Endothelial cell of umbilical vein (primary cell): ENCODE measurements at regions not wholly inside any gene's neighbourhood (a gene's known extent, or its start where the extent isn't known, plus 50 kb on each side); places are given as distances from the start of the nearest gene placed in this dataset.

ENCODE experiments used
- CTCF ChIP-seq, 2 donors: IDR thresholded peaks; 1 replicate in 1 of 2; 2 replicates in 1 of 2; pipeline ENCODE4 v1.5.1; 2011; ENCODE audit warnings: low read length in 2 of 2, mild to moderate bottlenecking in 2 of 2, moderate library complexity in 2 of 2, control low read depth in 1 of 2, inconsistent platforms in 1 of 2, low read depth in 1 of 2; ENCODE audit not compliant: insufficient read depth in 1 of 2; ENCODE audit errors: extremely low read depth in 1 of 2
- POLR2AphosphoS5 ChIP-seq: IDR thresholded peaks from 2 replicates; pipeline ENCODE4 v1.6.1; 2012; ENCODE audit warnings: low read depth, mild to moderate bottlenecking, control low read depth, low read length, moderate library complexity; ENCODE audit not compliant: insufficient read depth

DNA sequence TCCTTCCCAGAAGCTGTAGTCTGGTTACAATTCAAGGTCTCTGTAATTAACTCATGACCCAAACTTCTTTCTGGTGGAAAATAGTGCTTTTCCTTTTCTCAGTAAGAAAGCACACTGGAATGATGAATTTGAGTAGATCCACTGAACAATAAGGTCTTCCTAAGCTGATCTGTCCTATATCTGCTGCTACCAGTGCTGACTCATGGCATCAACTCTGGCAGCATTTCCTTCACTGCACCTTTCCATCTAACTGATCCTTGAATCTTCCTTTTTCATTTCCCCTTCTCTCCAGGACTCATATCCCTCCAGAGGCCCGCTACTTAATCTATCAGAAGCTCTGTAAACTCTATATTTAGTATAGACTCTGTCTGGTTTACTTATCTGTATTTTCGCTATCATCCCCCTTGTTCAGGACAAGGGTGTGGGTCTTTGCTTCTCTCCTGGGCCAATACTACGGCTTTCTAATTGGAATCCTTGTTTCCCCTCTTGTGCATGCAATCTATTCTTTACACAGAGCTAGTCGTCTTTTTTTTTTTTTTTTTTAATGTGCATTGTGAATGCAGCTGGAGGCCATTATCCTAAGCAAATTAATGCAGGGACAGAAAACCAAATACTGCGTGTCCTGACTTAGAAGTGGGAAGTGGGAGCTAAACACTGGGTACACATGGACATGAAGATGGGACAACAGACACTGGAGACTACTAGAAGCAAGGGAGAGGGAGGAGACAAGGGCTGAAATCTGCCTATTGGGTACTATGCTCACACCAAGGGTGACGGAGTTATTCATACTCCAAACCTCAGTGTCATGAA is 192.2 kb upstream of the RPS23 start:
- no peak for TF ChIP-seq CTCF (IDR thresholded peaks at IDR 0.05; ENCODE audit: extremely low read depth in 1 of 2, insufficient read depth in 1 of 2, low read depth in 1 of 2, low read length in 2 of 2)
- no peak for TF ChIP-seq POLR2AphosphoS5
